ENCODE measurements at regions not wholly inside any gene's neighbourhood (a gene's known extent, or its start where the extent isn't known, plus 50 kb on each side); places are given as distances from the start of the nearest gene placed in this dataset.

DNA sequence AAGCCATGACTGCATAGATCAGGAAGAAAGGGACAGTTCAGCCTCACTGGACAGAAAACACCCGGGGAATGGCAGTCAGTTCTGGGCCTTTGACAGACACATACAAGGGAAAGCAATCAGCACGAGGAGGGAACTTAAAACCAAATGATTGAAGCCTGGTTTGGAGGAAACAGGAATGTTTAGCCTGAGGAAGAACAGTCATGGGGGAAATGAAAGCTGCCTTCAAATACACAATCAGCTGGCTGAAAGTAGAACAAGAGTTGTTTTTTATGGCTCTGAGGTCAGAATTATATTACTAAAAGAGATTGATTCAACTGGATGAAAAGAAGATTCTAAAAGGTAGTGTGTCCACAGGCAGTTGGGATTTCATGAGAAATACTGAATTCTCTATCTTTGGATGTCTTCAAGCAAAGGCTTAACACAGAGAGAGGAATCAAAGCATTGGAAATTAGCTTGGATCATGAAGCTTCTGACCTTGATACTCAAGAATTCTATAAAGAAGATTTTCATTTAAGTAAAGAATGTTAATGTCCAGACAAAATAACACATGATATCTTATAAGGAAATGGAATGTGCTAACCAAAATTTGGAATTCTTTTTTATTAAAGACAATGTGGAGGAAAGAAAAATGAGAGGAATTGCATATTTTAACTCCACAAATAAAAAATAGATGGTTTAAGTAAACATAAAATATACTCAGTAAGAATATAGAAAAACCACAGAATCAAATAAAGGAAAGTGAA lies 216.6 kb downstream of the IBTK start:
- no peak for DNase-seq (ENCODE audit: extremely low spot score)
- TF ChIP-seq BHLHE40 (IDR thresholded peaks at IDR 0.05; ENCODE audit: borderline replicate concordance) (no peak), TARDBP (IDR thresholded peaks at IDR 0.05) (no peak), FOXK2 (IDR thresholded peaks at IDR 0.05) (no peak), SP1 (IDR thresholded peaks at IDR 0.05) (no peak), FOXA1 (IDR thresholded peaks at IDR 0.05) (no peak), ARNT (IDR thresholded peaks at IDR 0.05) (no peak), HDGF (IDR thresholded peaks at IDR 0.05; ENCODE audit: borderline replicate concordance) (no peak), L3MBTL2 (conservative IDR thresholded peaks at IDR 0.05) (no peak), NFRKB (IDR thresholded peaks at IDR 0.05) (no peak), LEF1 (IDR thresholded peaks at IDR 0.05; ENCODE audit: borderline replicate concordance) (no peak), ZNF384 (IDR thresholded peaks at IDR 0.05) (no peak), ELF4 (IDR thresholded peaks at IDR 0.05) (no peak)
- TF ChIP-seq, protein P1, sequence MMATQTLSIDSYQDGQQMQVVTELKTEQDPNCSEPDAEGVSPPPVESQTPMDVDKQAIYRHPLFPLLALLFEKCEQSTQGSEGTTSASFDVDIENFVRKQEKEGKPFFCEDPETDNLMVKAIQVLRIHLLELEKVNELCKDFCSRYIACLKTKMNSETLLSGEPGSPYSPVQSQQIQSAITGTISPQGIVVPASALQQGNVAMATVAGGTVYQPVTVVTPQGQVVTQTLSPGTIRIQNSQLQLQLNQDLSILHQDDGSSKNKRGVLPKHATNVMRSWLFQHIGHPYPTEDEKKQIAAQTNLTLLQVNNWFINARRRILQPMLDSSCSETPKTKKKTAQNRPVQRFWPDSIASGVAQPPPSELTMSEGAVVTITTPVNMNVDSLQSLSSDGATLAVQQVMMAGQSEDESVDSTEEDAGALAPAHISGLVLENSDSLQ (IDR thresholded peaks at IDR 0.05) = no peak
- ChIA-PET POLR2A (no interaction called here), CTCF (interaction anchor here (0.8 kb wide), 1 partner anchor 9 kb away, joined by 3 read pairs; no protein-coding TSS in a partner anchor)

DNA sequence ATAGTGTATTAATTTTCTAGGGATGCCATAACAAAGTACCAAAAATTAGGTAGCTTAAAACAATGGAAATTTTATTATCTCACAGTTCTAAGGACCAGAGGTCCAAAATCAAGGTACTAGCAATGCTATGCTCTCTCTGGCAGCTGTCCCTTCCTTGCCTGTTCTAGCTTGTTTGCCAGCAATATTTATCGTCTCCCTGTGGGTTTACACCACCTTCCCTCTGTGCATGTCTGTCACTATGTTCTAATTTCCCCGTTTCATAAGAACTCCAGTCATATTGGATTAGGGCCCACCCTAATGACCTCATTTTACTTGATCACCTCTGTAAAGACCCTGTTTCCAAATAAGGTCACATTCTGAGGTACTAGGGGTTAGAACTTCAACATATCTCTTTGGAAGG lies 217.2 kb downstream of the IBTK start:
- no peak for DNase-seq (ENCODE audit: extremely low spot score)
- TF ChIP-seq FOXK2 (IDR thresholded peaks at IDR 0.05) (no peak), TARDBP (IDR thresholded peaks at IDR 0.05) (no peak), BHLHE40 (IDR thresholded peaks at IDR 0.05; ENCODE audit: borderline replicate concordance) (no peak), L3MBTL2 (conservative IDR thresholded peaks at IDR 0.05) (no peak), HDGF (IDR thresholded peaks at IDR 0.05; ENCODE audit: borderline replicate concordance) (no peak), SP1 (IDR thresholded peaks at IDR 0.05) (no peak)
- TF ChIP-seq, protein P1 (IDR thresholded peaks at IDR 0.05) = no peak
- POLR2A ChIA-PET = no interaction called here
- CTCF ChIA-PET = no interaction called here

DNA sequence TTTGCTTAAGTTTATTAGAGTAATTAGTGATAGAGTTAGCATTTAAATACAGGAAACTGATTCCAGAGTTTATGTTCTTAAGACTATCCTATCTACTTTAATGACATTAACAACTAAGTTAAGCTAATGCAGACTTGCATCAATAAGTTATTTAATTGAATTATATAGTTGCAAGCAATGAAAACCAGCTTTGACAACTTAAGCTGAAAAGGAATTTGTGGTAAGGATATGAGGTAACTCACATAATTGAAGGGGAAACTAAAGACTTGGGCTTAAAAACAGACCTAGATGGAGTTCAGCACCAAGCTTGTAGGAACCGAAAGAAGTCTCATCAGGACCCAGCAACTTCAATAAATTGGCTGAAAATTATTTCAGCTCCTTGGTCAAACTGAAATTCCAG lies 222.3 kb downstream of the IBTK start:
- TF ChIP-seq, protein P1 (IDR thresholded peaks at IDR 0.05) = no peak
- TF ChIP-seq ELF4 (IDR thresholded peaks at IDR 0.05) (no peak), BHLHE40 (IDR thresholded peaks at IDR 0.05; ENCODE audit: borderline replicate concordance) (no peak), FOXA1 (IDR thresholded peaks at IDR 0.05) (no peak), TARDBP (IDR thresholded peaks at IDR 0.05) (no peak), FOXM1 (IDR thresholded peaks at IDR 0.05; ENCODE audit: borderline replicate concordance) (no peak), FOXK2 (IDR thresholded peaks at IDR 0.05) (no peak), ZNF384 (IDR thresholded peaks at IDR 0.05) (no peak), CTBP1 (IDR thresholded peaks at IDR 0.05; ENCODE audit: borderline replicate concordance) (no peak), SP1 (IDR thresholded peaks at IDR 0.05) (no peak), LEF1 (IDR thresholded peaks at IDR 0.05; ENCODE audit: borderline replicate concordance) (no peak), HDGF (IDR thresholded peaks at IDR 0.05; ENCODE audit: borderline replicate concordance) (no peak), L3MBTL2 (conservative IDR thresholded peaks at IDR 0.05) (no peak), SUZ12 (IDR thresholded peaks at IDR 0.05) (no peak), NFRKB (IDR thresholded peaks at IDR 0.05) (no peak), ARNT (IDR thresholded peaks at IDR 0.05) (no peak)
- ChIA-PET CTCF (no interaction called here), POLR2A (no interaction called here)
- no peak for DNase-seq (ENCODE audit: extremely low spot score)

DNA sequence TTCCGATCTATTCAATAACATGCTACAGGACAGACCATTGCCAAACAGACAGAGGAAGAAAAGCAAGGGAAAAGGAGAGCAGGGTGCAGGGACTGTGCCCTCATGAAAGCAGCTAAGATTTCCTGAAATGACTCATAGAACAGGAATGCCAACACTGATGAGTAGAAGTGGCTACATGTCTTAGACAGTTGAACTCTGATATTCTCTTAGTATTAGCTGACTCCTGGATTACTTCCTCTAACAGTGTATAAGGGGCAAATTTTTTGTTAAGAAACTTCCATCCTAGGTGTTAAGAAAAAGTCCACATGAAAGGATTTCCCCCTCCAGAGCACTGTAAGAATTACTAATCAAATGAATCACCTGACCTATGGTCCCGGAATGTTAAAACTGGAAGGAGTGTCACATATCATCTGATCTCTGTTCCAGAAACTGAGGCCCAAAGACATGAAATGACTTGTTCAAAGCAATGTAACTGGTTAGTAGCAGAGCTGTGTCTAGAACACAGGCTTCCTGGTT lies 224.9 kb downstream of the IBTK start:
- ChIA-PET CTCF (no interaction called here), POLR2A (no interaction called here)
- no peak for DNase-seq (ENCODE audit: extremely low spot score)
- TF ChIP-seq, protein P1 (IDR thresholded peaks at IDR 0.05) = no peak
- TF ChIP-seq SUZ12 (IDR thresholded peaks at IDR 0.05) (no peak), ZNF384 (IDR thresholded peaks at IDR 0.05) (no peak), CTBP1 (IDR thresholded peaks at IDR 0.05; ENCODE audit: borderline replicate concordance) (no peak), FOXK2 (IDR thresholded peaks at IDR 0.05) (no peak), BHLHE40 (IDR thresholded peaks at IDR 0.05; ENCODE audit: borderline replicate concordance) (no peak)

DNA sequence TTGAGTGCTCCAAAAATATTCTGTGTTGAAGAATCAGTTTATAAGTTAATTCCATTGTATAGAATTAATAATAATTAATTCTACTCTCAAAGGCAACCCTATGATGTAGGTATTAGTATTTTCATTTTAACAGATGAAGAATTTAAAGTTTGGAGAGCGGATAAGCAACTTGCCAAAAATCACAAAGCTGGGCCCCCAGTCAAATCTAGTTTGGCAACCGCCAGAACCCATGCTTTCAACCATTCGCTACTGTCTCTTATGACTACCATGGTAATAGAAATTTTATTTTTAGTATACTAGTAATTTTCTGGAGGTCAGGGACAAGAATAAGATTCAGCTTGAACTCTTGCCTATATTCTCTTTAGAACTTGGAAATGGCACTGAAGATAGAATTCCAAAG lies 229.8 kb downstream of the IBTK start:
- TF ChIP-seq SUZ12 (IDR thresholded peaks at IDR 0.05) (no peak), CTBP1 (IDR thresholded peaks at IDR 0.05; ENCODE audit: borderline replicate concordance) (no peak), TARDBP (IDR thresholded peaks at IDR 0.05) (no peak), FOXM1 (IDR thresholded peaks at IDR 0.05; ENCODE audit: borderline replicate concordance) (no peak), NFRKB (IDR thresholded peaks at IDR 0.05) (no peak), ELF4 (IDR thresholded peaks at IDR 0.05) (no peak), L3MBTL2 (conservative IDR thresholded peaks at IDR 0.05) (no peak), BHLHE40 (IDR thresholded peaks at IDR 0.05; ENCODE audit: borderline replicate concordance) (no peak), ARNT (IDR thresholded peaks at IDR 0.05) (no peak), SP1 (IDR thresholded peaks at IDR 0.05) (no peak), FOXA1 (IDR thresholded peaks at IDR 0.05) (no peak), HDGF (IDR thresholded peaks at IDR 0.05; ENCODE audit: borderline replicate concordance) (no peak), FOXK2 (IDR thresholded peaks at IDR 0.05) (no peak)
- TF ChIP-seq, protein P1 (IDR thresholded peaks at IDR 0.05) = no peak
- ChIA-PET CTCF (interaction anchor here (0.6 kb wide), 1 partner anchor 11 kb away, joined by 3 read pairs; no protein-coding TSS in a partner anchor), POLR2A (no interaction called here)
- no peak for DNase-seq (ENCODE audit: extremely low spot score)
